Neuronal stem cell (in vitro differentiated cells): ENCODE measurements at regions not wholly inside any gene's neighbourhood (a gene's known extent, or its start where the extent isn't known, plus 50 kb on each side); places are given as distances from the start of the nearest gene placed in this dataset.
"Not testable (repeated sequence)": the region's sequence is repeated elsewhere in the genome, so short reads cannot be mapped to it uniquely, and the experiment has no call there.

Experiments
- DNase-seq: peaks from one replicate; pipeline ENCODE4 v3.0.0-alpha.2; 2013; ENCODE audit warnings: low spot score
- H2AFZ ChIP-seq: one replicate; pipeline ENCODE4 v1.6.1; 2013; ENCODE audit warnings: mild to moderate bottlenecking, low read length, inconsistent platforms
- H2AK5ac ChIP-seq: 2 replicates; pipeline ENCODE4 v1.6.1; 2013; ENCODE audit warnings: low read depth, mild to moderate bottlenecking, inconsistent platforms, low read length, moderate library complexity, mixed read lengths
- H2BK120ac ChIP-seq: 2 replicates; pipeline ENCODE4 v1.6.1; 2013; ENCODE audit warnings: low read depth, mild to moderate bottlenecking, inconsistent platforms, low read length, moderate library complexity, mixed read lengths
- H2BK12ac ChIP-seq: one replicate; pipeline ENCODE4 v1.6.1; 2013; ENCODE audit warnings: low read length, inconsistent platforms
- H2BK15ac ChIP-seq: 2 replicates; pipeline ENCODE4 v1.6.1; 2013; ENCODE audit warnings: mild to moderate bottlenecking, low read length, inconsistent platforms, mixed read lengths
- H2BK5ac ChIP-seq: one replicate; pipeline ENCODE4 v1.6.1; 2013; ENCODE audit warnings: inconsistent platforms, mild to moderate bottlenecking, low read length, moderate library complexity
- H3K14ac ChIP-seq: one replicate; pipeline ENCODE4 v1.6.1; 2013; ENCODE audit warnings: low read length, inconsistent platforms
- H3K18ac ChIP-seq: 2 replicates; pipeline ENCODE4 v1.6.1; 2013; ENCODE audit warnings: low read length, inconsistent platforms
- H3K23ac ChIP-seq: 2 replicates; pipeline ENCODE4 v1.6.1; 2013; ENCODE audit warnings: low read depth, mild to moderate bottlenecking, mixed read lengths, low read length, inconsistent platforms; ENCODE audit not compliant: poor library complexity
- H3K27ac ChIP-seq: replicated peaks from 3 replicates; pipeline ENCODE4 v1.5.1; 2013; ENCODE audit warnings: low read length, inconsistent platforms
- H3K27me3 ChIP-seq, 3 experiments: 2 replicates each; pipeline ENCODE4 v1.6.1; 2013; ENCODE audit warnings: low read length in 3 of 3, mild to moderate bottlenecking in 2 of 3, inconsistent platforms in 1 of 3, low read depth in 1 of 3, mixed read lengths in 1 of 3, moderate library complexity in 1 of 3; ENCODE audit not compliant: control insufficient read depth in 3 of 3, insufficient read depth in 3 of 3
- H3K36me3 ChIP-seq, 2 donors: replicated peaks in 1 of 2; 2 replicates each; pipeline ENCODE4 v1.6.1; 2013; ENCODE audit warnings: low read length in 2 of 2; ENCODE audit not compliant: control insufficient read depth in 2 of 2, insufficient read depth in 2 of 2
- H3K4ac ChIP-seq: 2 replicates; pipeline ENCODE4 v1.6.1; 2013; ENCODE audit warnings: inconsistent platforms, mild to moderate bottlenecking, low read length, moderate library complexity
- H3K4me1 ChIP-seq, 2 donors: 1 replicate in 1 of 2; 2 replicates in 1 of 2; pipeline ENCODE4 v1.6.1; 2013; ENCODE audit warnings: low read length in 2 of 2, low read depth in 1 of 2; ENCODE audit not compliant: control insufficient read depth in 2 of 2, insufficient read depth in 1 of 2
- H3K4me2 ChIP-seq: one replicate; pipeline ENCODE4 v1.6.1; 2013; ENCODE audit warnings: mild to moderate bottlenecking, low read length, inconsistent platforms; ENCODE audit not compliant: insufficient read depth, poor library complexity, severe bottlenecking
- H3K4me3 ChIP-seq, 2 donors: 2 replicates each; pipeline ENCODE4 v1.5.1; 2013; ENCODE audit warnings: low read length in 2 of 2, mild to moderate bottlenecking in 2 of 2, inconsistent platforms in 1 of 2, moderate library complexity in 1 of 2
- H3K79me1 ChIP-seq: one replicate; pipeline ENCODE4 v1.6.1; 2013; ENCODE audit warnings: low read depth, mild to moderate bottlenecking, inconsistent platforms, low read length, moderate library complexity
- H3K9ac ChIP-seq: one replicate; pipeline ENCODE4 v1.6.1; 2013; ENCODE audit warnings: mild to moderate bottlenecking, low read depth, low read length, inconsistent platforms; ENCODE audit not compliant: poor library complexity
- H3K9me3 ChIP-seq, 2 donors: replicated peaks in 1 of 2; 2 replicates each; pipeline versions ENCODE3 to v1.6.1; 2013; ENCODE audit warnings: low read length in 2 of 2, mild to moderate bottlenecking in 2 of 2, inconsistent platforms in 1 of 2, low read depth in 1 of 2, mixed read lengths in 1 of 2, moderate library complexity in 1 of 2; ENCODE audit not compliant: control insufficient read depth in 2 of 2, insufficient read depth in 1 of 2
- H4K8ac ChIP-seq: one replicate; pipeline ENCODE4 v1.6.1; 2013; ENCODE audit warnings: low read depth, mild to moderate bottlenecking, inconsistent platforms, low read length, moderate library complexity
- H4K91ac ChIP-seq: one replicate; pipeline ENCODE4 v1.6.1; 2013; ENCODE audit warnings: low read length, low read depth, mild to moderate bottlenecking, inconsistent platforms; ENCODE audit not compliant: poor library complexity
- WGBS, 2 donors: extraction: QIAGEN DNeasy Blood & Tissue Kit; methylation state at CpG; one replicate each; pipeline ENCODE4 v1.1.7; 2013; ENCODE audit warnings: missing lambda C conversion rate in 2 of 2, mixed read lengths in 1 of 2; ENCODE audit not compliant: insufficient read length in 2 of 2, insufficient replicate concordance in 1 of 2; ENCODE audit errors: extremely low coverage in 2 of 2; 5-methylcytosine and 5-hydroxymethylcytosine counted together

DNA sequence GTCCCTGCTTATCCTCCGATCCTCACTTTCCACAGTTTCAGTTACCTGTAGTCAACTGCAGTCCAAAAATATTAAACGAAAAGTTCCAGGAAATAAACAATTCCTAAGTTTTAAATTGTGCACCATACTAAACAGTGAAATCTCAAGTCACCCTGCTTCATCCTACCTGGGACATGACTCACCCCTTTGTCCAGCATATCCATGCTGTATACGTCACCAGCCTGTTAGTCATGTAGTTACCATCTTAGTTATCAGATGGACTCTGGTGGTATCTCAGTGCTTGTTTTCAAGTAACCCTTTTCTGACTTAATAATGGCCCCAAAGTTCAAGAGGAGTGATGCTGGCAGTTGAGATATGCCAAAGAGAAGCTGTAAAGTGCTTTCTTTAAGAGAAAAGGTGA, 50.3 kb upstream of the NAPEPLD start:
- not testable (repeated sequence) for H3K36me3 ChIP-seq, H3K27ac ChIP-seq, H3K4me2 ChIP-seq, H3K4ac ChIP-seq, H2BK120ac ChIP-seq, H3K9ac ChIP-seq, H2AK5ac ChIP-seq, H2AFZ ChIP-seq, DNase-seq, H3K18ac ChIP-seq, H3K14ac ChIP-seq, H3K27me3 ChIP-seq, H3K79me1 ChIP-seq, H3K4me1 ChIP-seq, H2BK12ac ChIP-seq, H2BK5ac ChIP-seq, H2BK15ac ChIP-seq, H3K9me3 ChIP-seq, H4K8ac ChIP-seq, H4K91ac ChIP-seq, H3K23ac ChIP-seq, H3K4me3 ChIP-seq
- WGBS, 2 donors, result no CpG with 5 or more reads among the region's 3 CpGs
